ENCODE measurements at regions not wholly inside any gene's neighbourhood (a gene's known extent, or its start where the extent isn't known, plus 50 kb on each side); places are given as distances from the start of the nearest gene placed in this dataset.

DNA sequence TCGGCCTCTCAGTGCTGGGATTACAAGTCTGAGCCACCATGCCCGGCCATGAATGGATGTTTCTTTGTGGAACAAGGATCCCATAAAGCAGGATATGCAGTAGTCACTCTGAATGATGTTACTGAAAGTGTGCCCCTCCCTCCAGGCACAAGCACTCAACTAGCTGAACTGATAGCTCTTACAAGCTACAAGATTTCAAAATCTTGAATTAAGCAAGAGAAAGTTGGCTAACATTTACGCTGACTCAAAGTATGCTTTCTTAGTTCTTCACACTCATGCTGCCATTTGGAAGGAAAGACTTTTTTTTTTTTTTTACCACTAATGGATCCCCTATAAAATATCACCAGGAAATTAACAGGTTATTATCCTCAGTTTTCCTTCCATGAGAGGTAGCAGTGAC is 549.0 kb upstream of the PKDCC start:
- peaks cover 0 to 2% (median 0%) of the 10 kb centered on the region in 3 donors for H3K36me3 ChIP-seq
- no peak for FAIRE-seq
- ATAC-seq, result no peak
- H3K27ac ChIP-seq, result no peak overlapping the region
- DNase-seq, result no peak
- H3K4me3 ChIP-seq, result no peak overlapping the region
- no peaks in the 10 kb centered on the region for H3K4me1 ChIP-seq
- peaks cover 0 to 6% (median 0%) of the 10 kb centered on the region in 4 donors for H3K9me3 ChIP-seq
- H3K27me3 ChIP-seq, result no peaks in the 10 kb centered on the region
- intact Hi-C loops (cut with DNase I), result no loop called here
- 61 to 80% methylated on average over 3 of the region's 3 CpGs for WGBS, 2 donors
- TF ChIP-seq CTCF (IDR thresholded peaks at IDR 0.05), result no peak

DNA sequence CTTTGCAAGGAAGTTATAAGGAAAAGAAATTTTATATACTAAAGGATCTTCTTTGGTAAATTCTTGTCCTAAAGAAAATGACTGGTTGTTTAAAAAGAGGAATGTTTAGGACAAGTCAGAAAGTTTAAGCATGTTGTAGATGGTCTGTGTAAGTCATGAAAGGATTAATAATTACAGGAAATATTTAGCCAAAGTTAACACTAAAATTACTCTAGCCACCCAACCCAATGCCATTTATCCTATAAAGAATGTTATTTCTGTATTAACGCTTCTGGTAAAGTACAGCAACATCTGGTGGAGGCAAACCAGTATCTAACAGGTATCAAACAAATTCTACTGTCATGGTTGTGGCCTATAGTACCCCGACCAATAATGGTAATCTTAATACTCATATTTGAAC is 546.9 kb upstream of the PKDCC start:
- WGBS, 2 donors, result 65 to 74% methylated on average over 2 of the region's 2 CpGs
- DNase-seq (no peak), FAIRE-seq (no peak), ATAC-seq (no peak)
- Histone ChIP-seq H3K36me3 (peaks cover 0 to 2% (median 0%) of the 10 kb centered on the region in 3 donors), H3K27ac (no peak overlapping the region), H3K4me1 (no peaks in the 10 kb centered on the region), H3K27me3 (no peaks in the 10 kb centered on the region), H3K4me3 (no peak overlapping the region), H3K9me3 (no peaks in the 10 kb centered on the region)
- no peak for TF ChIP-seq CTCF (IDR thresholded peaks at IDR 0.05)
- intact Hi-C loops (cut with DNase I), result no loop called here

GRCh38 chr2:41502752-41503151 is 545.1 kb upstream of the PKDCC start:
- no peaks in the 10 kb centered on the region for H3K4me1 ChIP-seq
- FAIRE-seq (no peak), ATAC-seq (no peak), DNase-seq (no peak)
- no peaks in the 10 kb centered on the region for H3K27me3 ChIP-seq
- H3K4me3 ChIP-seq, result no peak overlapping the region
- no peak overlapping the region for H3K27ac ChIP-seq
- peaks cover 0 to 2% (median 0%) of the 10 kb centered on the region in 3 donors for H3K36me3 ChIP-seq
- intact Hi-C loops (cut with DNase I), result no loop called here
- no peak for TF ChIP-seq CTCF (IDR thresholded peaks at IDR 0.05)
- WGBS, 2 donors, result 66 to 86% methylated on average over 1 of the region's 1 CpG
- no peaks in the 10 kb centered on the region for H3K9me3 ChIP-seq

GRCh38 chr2:41504532-41504931 is 543.3 kb upstream of the PKDCC start:
- Histone ChIP-seq H3K27me3 (no peaks in the 10 kb centered on the region), H3K27ac (no peak overlapping the region), H3K36me3 (peaks cover 0 to 2% (median 0%) of the 10 kb centered on the region in 3 donors), H3K9me3 (no peaks in the 10 kb centered on the region), H3K4me1 (no peaks in the 10 kb centered on the region), H3K4me3 (no peak overlapping the region)
- ATAC-seq, result no peak
- 55 to 63% methylated on average over 2 of the region's 2 CpGs for WGBS, 2 donors
- no peak for FAIRE-seq
- intact Hi-C loops (cut with DNase I), result no loop called here
- DNase-seq, result no peak
- TF ChIP-seq CTCF (IDR thresholded peaks at IDR 0.05), result no peak

DNA sequence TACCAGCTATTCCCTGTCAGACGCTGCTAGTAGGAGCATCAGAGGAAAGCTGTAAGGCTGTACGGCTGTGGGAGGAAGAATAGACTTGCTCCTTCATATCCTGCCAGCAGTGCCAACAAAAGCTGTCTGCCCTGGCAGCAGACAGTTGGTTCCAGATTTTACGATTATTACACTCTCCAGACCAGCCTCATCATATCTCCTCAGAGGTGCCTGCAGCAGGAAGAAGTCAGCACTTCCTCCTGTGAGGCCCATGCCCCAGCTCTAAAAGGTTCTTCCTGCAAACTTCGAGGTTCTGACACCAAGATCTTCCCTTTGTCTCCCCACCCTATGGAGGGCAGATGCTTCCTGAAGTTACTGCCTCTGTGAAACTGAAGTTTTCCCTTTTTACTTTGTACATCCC is 537.7 kb upstream of the PKDCC start:
- H3K36me3 ChIP-seq, result no peaks in the 10 kb centered on the region
- no peak overlapping the region for H3K27ac ChIP-seq
- WGBS, 2 donors, result 29 to 32% methylated on average over 4 of the region's 4 CpGs
- no peaks in the 10 kb centered on the region for H3K27me3 ChIP-seq
- H3K4me3 ChIP-seq, result no peak overlapping the region
- DNase-seq (no peak), FAIRE-seq (no peak), ATAC-seq (no peak)
- TF ChIP-seq CTCF (IDR thresholded peaks at IDR 0.05), result no peak
- no peaks in the 10 kb centered on the region for H3K9me3 ChIP-seq
- no peaks in the 10 kb centered on the region for H3K4me1 ChIP-seq
- intact Hi-C loops (cut with DNase I), result no loop called here

Data from pancreas (tissue), 10 donors.